ENCODE measurements at regions not wholly inside any gene's neighbourhood (a gene's known extent, or its start where the extent isn't known, plus 50 kb on each side); places are given as distances from the start of the nearest gene placed in this dataset.

GRCh38 chr4:164410401-164410800 lies 343.5 kb upstream of the SMIM31 start:
- no peak for DNase-seq (ENCODE audit: low read depth)
- no peak overlapping the region for H3K4me3 ChIP-seq (ENCODE audit: low read depth, low read length)
- no peak for TF ChIP-seq CTCF (conservative IDR thresholded peaks at IDR 0.05; ENCODE audit: low read depth, low read length)

- no peak overlapping the region for H3K4me3 ChIP-seq (ENCODE audit: low read depth, low read length)
- TF ChIP-seq CTCF (conservative IDR thresholded peaks at IDR 0.05; ENCODE audit: low read depth, low read length) = no peak
- no peak for DNase-seq (ENCODE audit: low read depth)
These were observed 341.7 kb upstream of the SMIM31 start for GRCh38 chr4:164412246-164412645.

GRCh38 chr4:164413743-164414142 lies 340.2 kb upstream of the SMIM31 start:
- TF ChIP-seq CTCF (conservative IDR thresholded peaks at IDR 0.05; ENCODE audit: low read depth, low read length) = no peak
- H3K4me3 ChIP-seq (ENCODE audit: low read depth, low read length) = no peak overlapping the region
- no peak for DNase-seq (ENCODE audit: low read depth)

GRCh38 chr4:164423819-164424218 lies 330.1 kb upstream of the SMIM31 start:
- TF ChIP-seq CTCF (conservative IDR thresholded peaks at IDR 0.05; ENCODE audit: low read depth, low read length) = no peak
- DNase-seq (ENCODE audit: low read depth) = no peak
- no peak overlapping the region for H3K4me3 ChIP-seq (ENCODE audit: low read depth, low read length)

GRCh38 chr4:164424846-164425245 lies 329.1 kb upstream of the SMIM31 start:
- no peak for DNase-seq (ENCODE audit: low read depth)
- no peak for TF ChIP-seq CTCF (conservative IDR thresholded peaks at IDR 0.05; ENCODE audit: low read depth, low read length)
- H3K4me3 ChIP-seq (ENCODE audit: low read depth, low read length) = no peak overlapping the region

GRCh38 chr4:164428561-164428960 lies 325.4 kb upstream of the SMIM31 start:
- H3K4me3 ChIP-seq (ENCODE audit: low read depth, low read length) = no peak overlapping the region
- DNase-seq (ENCODE audit: low read depth) = no peak
- TF ChIP-seq CTCF (conservative IDR thresholded peaks at IDR 0.05; ENCODE audit: low read depth, low read length) = no peak

GRCh38 chr4:164438321-164438720 lies 315.6 kb upstream of the SMIM31 start:
- DNase-seq (ENCODE audit: low read depth) = peak; percentile 25
- H3K4me3 ChIP-seq (ENCODE audit: low read depth, low read length) = no peak overlapping the region
- TF ChIP-seq CTCF (conservative IDR thresholded peaks at IDR 0.05; ENCODE audit: low read depth, low read length) = no peak
